Peyer's patch (tissue), 4 donors: ENCODE measurements at regions not wholly inside any gene's neighbourhood (a gene's known extent, or its start where the extent isn't known, plus 50 kb on each side); places are given as distances from the start of the nearest gene placed in this dataset.

Experiments used
- DNase-seq, 3 donors: peaks; one replicate each; pipeline ENCODE4 v3.0.0-alpha.2; 2017 to 2019
- H3K27ac ChIP-seq, 4 donors: fragments of 200-600 bp; sonication (generic); one replicate each; pipeline ENCODE4 v1.5.1; 2016 to 2019
- H3K27me3 ChIP-seq, 2 donors: fragments of 200-600 bp; sonication (generic); one replicate each; pipeline ENCODE4 v1.5.1; 2019
- H3K36me3 ChIP-seq, 3 donors: fragments of 200-600 bp; sonication (generic); one replicate each; pipeline ENCODE4 v1.5.1; 2016 to 2019
- H3K4me1 ChIP-seq, 4 donors: fragments of 200-600 bp; sonication (generic); one replicate each; pipeline ENCODE4 v1.5.1; 2016 to 2019
- H3K4me3 ChIP-seq, 4 donors: fragments of 200-600 bp; sonication (generic); 1 replicate in 3 of 4; 2 replicates in 1 of 4; pipeline ENCODE4 v1.5.1; 2016 to 2019; ENCODE audit warnings: mild to moderate bottlenecking in 1 of 4
- H3K9me3 ChIP-seq, 4 donors: fragments of 200-600 bp; sonication (generic); one replicate each; pipeline ENCODE4 v1.5.1; 2016 to 2019; ENCODE audit warnings: mild to moderate bottlenecking in 1 of 4
- POLR2A ChIP-seq, 2 donors: fragments of 450-650 bp; IDR thresholded peaks; one replicate each; pipeline ENCODE4 v1.5.1; 2017; ENCODE audit warnings: antibody characterized with exemption in 2 of 2, mild to moderate bottlenecking in 2 of 2, moderate library complexity in 2 of 2
- TF ChIP-seq, protein P1 (sequence below), 6 experiments: fragments of 450-650 bp in 4 of 6; fragments of 200-600 bp in 2 of 6; sonication (generic) in 1 of 6; IDR thresholded peaks; one replicate each; pipeline ENCODE4 v1.5.1; 2017 to 2019; ENCODE audit warnings: antibody characterized with exemption in 6 of 6, mild to moderate bottlenecking in 3 of 6, moderate library complexity in 1 of 6

DNA sequence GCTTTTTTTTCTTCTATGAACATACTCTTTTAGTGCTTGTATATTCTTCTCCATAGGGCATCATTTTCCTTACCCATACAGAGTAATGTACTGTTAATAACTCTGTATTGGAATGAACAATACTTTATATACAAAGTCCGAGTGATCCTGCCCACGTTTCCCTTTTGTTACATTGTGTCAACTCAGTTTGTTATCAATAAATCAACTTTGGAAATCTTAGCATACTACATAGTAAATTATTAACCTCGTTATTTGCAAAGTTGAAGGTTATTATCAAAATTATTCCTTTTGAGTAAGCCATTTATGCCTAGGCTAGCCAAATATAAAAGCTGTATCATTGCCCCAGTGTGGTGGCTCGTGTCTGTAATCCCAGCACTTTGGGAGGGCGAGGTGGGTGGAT is 937.4 kb upstream of the TMPRSS15 start:
- Histone ChIP-seq H3K27me3 (no peaks in the 10 kb centered on the region), H3K36me3 (no peaks in the 10 kb centered on the region), H3K27ac (no peak overlapping the region), H3K9me3 (no peaks in the 10 kb centered on the region), H3K4me1 (no peaks in the 10 kb centered on the region), H3K4me3 (no peak overlapping the region)
- no peak for TF ChIP-seq POLR2A (IDR thresholded peaks at IDR 0.05)
- TF ChIP-seq, protein P1, sequence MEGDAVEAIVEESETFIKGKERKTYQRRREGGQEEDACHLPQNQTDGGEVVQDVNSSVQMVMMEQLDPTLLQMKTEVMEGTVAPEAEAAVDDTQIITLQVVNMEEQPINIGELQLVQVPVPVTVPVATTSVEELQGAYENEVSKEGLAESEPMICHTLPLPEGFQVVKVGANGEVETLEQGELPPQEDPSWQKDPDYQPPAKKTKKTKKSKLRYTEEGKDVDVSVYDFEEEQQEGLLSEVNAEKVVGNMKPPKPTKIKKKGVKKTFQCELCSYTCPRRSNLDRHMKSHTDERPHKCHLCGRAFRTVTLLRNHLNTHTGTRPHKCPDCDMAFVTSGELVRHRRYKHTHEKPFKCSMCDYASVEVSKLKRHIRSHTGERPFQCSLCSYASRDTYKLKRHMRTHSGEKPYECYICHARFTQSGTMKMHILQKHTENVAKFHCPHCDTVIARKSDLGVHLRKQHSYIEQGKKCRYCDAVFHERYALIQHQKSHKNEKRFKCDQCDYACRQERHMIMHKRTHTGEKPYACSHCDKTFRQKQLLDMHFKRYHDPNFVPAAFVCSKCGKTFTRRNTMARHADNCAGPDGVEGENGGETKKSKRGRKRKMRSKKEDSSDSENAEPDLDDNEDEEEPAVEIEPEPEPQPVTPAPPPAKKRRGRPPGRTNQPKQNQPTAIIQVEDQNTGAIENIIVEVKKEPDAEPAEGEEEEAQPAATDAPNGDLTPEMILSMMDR (IDR thresholded peaks at IDR 0.05): no peak
- DNase-seq: no peak

GRCh38 chr21:19343711-19344110 is 940.1 kb upstream of the TMPRSS15 start:
- TF ChIP-seq, protein P1 (IDR thresholded peaks at IDR 0.05): no peak
- TF ChIP-seq POLR2A (IDR thresholded peaks at IDR 0.05): no peak
- no peaks in the 10 kb centered on the region for H3K27me3 ChIP-seq
- no peaks in the 10 kb centered on the region for H3K9me3 ChIP-seq
- H3K4me1 ChIP-seq: no peaks in the 10 kb centered on the region
- no peak overlapping the region for H3K27ac ChIP-seq
- H3K36me3 ChIP-seq: no peaks in the 10 kb centered on the region
- DNase-seq: no peak
- H3K4me3 ChIP-seq: no peak overlapping the region

- no peak overlapping the region for H3K4me3 ChIP-seq
- no peaks in the 10 kb centered on the region for H3K27me3 ChIP-seq
- DNase-seq: no peak
- H3K36me3 ChIP-seq: no peaks in the 10 kb centered on the region
- H3K9me3 ChIP-seq: no peaks in the 10 kb centered on the region
- no peak for TF ChIP-seq POLR2A (IDR thresholded peaks at IDR 0.05)
- TF ChIP-seq, protein P1 (IDR thresholded peaks at IDR 0.05): no peak
- H3K27ac ChIP-seq: no peak overlapping the region
- H3K4me1 ChIP-seq: no peaks in the 10 kb centered on the region
These were observed 946.7 kb upstream of the TMPRSS15 start for GRCh38 chr21:19350286-19350685.

- Histone ChIP-seq H3K36me3 (no peaks in the 10 kb centered on the region), H3K4me1 (no peaks in the 10 kb centered on the region), H3K27ac (no peak overlapping the region), H3K4me3 (no peak overlapping the region), H3K27me3 (no peaks in the 10 kb centered on the region), H3K9me3 (no peaks in the 10 kb centered on the region)
- no peak for DNase-seq
- TF ChIP-seq, protein P1 (IDR thresholded peaks at IDR 0.05): no peak
- TF ChIP-seq POLR2A (IDR thresholded peaks at IDR 0.05): no peak
These were observed 949.7 kb upstream of the TMPRSS15 start for GRCh38 chr21:19353256-19353655.

DNA sequence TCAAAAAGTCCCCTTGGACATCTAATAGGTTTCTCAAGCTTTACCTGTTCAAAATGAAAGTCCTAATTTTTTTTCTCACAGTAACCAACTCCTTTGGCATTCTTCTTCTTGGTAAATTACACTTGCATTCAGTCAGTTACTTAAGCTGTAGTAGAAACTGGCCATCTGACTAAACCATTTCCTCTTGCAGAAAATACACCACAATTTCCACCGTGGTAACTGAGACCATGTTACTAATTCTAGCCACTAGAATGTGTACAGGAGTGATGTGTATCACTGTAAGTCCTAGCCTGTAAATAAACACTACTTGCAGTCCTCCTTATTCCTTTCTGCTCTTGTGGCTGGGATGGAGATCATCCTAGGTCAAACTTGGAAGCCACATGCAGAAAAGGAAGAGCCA is 965.4 kb upstream of the TMPRSS15 start:
- Histone ChIP-seq H3K27ac (no peak overlapping the region), H3K36me3 (no peaks in the 10 kb centered on the region), H3K9me3 (no peaks in the 10 kb centered on the region), H3K27me3 (no peaks in the 10 kb centered on the region), H3K4me1 (no peaks in the 10 kb centered on the region), H3K4me3 (no peak overlapping the region)
- no peak for DNase-seq
- TF ChIP-seq POLR2A (IDR thresholded peaks at IDR 0.05): no peak
- TF ChIP-seq, protein P1 (IDR thresholded peaks at IDR 0.05): no peak

GRCh38 chr21:19392390-19392789 is 988.8 kb upstream of the TMPRSS15 start:
- Histone ChIP-seq H3K27ac (no peak overlapping the region), H3K9me3 (no peaks in the 10 kb centered on the region), H3K27me3 (no peaks in the 10 kb centered on the region), H3K36me3 (no peaks in the 10 kb centered on the region), H3K4me1 (no peaks in the 10 kb centered on the region), H3K4me3 (no peak overlapping the region)
- DNase-seq: no peak
- TF ChIP-seq POLR2A (IDR thresholded peaks at IDR 0.05): no peak
- TF ChIP-seq, protein P1 (IDR thresholded peaks at IDR 0.05): no peak
